DMS 273 treated with DMSO at 0.1 percent for 48 hours (cell line): ENCODE measurements at regions not wholly inside any gene's neighbourhood (a gene's known extent, or its start where the extent isn't known, plus 50 kb on each side); places are given as distances from the start of the nearest gene placed in this dataset.
"Not testable (repeated sequence)": the region's sequence is repeated elsewhere in the genome, so short reads cannot be mapped to it uniquely, and the experiment has no call there.

Experiments used
- DNase-seq: peaks from one replicate; lab custom pipeline; 2025; lab: John Stamatoyannopoulos, UW

DNA sequence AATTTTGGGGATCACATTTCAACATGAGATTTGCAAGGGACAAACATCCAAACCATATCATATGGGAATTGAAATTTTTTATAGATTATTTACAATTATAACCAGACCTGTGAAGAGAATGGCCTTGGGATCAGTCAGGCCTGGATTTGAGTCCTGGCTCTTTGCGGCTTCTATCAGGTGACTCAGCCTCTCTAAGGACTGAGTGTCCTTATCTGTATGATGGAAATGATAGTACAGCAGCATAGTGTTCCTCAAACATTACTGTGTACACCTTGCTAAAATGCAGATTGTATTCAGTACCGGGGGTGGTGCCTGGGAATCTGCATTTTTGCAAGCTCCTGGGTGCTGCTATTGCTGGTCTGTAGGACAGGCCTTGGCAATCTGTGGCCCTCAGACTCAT, 206.7 kb upstream of the PROK2 start:
- no peak for DNase-seq

DNA sequence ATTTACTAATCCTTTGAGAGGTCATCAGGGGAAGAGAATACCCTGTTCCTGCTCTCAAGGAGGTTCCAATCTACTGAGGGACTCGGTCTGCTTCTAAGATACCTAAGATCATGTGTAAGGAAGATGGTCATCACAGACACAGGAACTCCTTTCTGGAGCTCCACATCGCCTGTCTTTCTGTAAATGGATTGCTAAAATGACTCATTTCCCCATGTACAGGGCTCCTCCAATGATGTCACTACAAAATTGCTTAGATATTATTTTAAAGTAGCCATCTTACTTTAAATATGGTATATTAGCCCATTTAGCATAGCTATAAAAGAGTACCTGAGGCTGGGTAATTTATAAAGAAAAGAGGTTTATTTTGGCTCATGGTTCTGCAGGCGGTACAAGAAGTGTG, 206.1 kb upstream of the PROK2 start:
- DNase-seq, result no peak

DNA sequence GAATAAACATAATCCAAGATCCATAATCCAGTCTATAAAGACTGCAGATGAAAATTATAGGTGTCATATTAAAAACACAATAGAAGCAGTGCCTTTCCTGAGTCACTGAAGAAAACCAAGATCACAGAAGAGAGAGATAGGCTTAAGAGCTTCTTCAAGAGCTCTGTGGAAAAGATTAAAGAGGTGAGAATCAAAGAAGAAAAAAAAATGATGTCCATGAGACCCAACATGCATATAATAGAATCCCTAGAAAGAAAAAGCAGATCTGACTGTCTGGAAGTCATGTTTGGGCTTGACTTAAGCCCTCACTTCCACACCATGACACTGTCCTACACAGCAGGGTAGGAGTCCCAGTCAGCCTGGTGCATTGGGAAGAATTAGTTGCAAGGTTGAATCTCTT, 205.6 kb upstream of the PROK2 start:
- no peak for DNase-seq

DNA sequence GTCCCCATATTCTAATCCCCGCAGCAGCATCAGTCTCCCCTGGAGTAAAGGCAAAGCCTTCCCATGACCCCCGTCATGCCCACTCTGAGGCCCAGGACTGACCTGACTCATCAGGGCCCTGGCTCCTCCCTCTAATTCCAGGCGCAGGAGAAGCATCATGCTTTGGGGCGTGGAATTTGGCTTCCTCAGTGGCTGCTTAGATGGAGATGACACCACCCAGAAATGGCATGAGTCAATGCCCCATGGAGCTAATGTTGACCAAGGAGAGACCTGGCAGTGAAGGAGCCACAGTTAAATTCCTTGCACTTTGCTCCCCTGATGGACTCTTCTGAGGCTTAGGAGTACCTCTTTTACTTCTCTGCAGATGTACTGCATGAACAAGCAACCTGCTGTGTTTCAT, 204.2 kb upstream of the PROK2 start:
- DNase-seq, result no peak

DNA sequence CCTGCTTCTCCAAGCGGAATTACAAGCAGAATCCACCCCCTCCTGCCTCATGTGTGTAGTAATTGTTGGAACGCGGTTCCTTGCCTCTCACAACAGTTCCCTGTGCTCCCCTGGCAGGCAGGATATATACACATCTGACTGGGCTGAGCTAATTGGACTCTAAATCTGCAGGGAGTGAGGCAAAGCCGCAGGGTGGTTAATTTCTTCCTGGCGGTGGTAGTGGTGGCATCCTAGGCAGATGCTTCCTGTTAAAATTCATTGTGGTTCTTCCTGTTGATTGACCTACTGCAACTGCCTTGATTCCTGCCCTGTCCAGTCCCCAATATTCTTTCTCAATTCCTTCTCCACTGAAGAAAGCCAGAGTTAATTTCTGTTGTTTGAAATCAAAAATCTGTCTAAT, 202.9 kb upstream of the PROK2 start:
- DNase-seq, result no peak

DNA sequence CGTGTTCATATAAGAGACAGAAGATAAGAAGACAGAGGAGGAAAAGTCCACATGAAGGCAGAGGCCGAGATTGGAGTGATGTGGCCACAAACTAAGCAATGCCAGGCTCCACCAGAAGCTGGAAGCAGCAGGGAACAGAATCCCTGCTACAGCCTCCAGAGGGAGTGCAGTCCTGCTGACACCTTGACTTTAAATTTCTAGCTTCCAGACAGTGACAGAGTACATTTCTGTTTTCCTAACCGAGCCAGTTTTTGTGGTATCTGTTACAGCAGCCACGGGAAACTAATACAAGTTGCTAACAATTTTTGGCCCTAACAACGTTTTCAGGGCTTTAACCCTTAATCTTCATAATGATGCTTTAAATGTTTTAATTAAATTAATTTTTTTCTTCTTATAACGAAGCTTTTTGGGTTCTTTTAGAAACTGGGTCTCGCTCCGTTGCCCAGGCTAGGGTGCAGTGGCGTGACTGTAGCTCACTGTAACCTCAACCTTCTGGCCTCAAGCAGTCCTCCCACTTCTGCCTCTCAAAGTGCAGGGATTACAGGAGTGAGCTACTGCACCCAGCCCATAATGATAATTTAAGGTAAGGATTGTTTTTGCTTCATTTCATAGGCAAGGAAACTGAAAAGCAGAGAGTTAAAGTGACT, 202.3 kb upstream of the PROK2 start:
- no peak for DNase-seq

DNA sequence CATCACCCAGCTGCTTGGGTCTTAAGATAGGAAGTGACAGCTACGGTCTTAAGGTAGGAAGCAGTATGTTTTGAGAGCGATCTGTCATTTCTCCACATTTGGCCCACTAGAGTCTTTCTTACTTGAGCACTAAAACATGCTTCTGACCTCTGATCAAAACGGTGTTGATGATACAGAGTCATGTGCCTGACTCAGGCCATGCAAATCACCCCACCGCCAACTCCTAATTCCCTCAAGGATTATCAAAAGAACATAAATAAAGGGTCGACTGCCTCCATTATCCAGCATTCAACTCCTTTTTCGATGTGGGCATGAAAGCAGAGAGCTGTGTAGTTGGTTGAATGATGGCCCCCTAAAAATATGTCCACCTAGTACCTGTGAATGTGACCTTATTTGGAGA, 201.7 kb upstream of the PROK2 start:
- DNase-seq, result no peak

DNA sequence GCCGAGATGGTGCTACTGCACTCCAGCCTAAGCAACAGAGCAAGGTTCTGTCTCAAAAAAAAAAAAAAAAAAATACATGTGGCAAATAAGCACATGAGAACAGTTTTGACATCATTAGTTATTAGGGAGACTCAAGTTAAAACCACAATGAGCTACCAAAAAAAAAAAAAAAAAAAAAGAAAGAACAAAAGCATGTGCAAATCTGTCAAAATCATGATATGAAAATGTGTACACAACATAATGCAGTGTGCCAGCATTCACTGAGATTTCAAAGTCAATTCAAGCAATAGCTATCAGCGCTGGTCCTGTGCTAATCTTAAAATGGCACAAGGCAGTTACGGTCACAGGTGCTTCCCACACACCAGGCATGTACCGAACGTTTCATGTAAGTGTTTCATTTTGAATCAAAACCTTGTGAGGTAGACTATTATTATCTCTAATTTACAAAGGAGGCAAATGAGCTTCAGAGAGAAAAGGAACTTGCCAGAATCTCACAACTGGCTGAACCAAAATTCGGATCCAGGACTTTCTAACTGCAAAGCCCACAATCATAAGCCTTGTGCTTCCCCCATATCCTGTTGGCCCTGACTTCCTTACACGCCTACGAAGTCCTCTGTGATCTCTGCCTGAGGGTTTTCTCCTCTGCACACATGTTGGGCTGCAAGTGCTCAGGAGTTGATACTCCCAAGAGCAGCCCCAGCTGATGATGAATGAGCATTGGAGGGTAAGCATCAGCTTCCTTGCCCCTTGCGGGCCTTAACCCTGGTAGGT, 200.1 kb upstream of the PROK2 start:
- no peak for DNase-seq

DNA sequence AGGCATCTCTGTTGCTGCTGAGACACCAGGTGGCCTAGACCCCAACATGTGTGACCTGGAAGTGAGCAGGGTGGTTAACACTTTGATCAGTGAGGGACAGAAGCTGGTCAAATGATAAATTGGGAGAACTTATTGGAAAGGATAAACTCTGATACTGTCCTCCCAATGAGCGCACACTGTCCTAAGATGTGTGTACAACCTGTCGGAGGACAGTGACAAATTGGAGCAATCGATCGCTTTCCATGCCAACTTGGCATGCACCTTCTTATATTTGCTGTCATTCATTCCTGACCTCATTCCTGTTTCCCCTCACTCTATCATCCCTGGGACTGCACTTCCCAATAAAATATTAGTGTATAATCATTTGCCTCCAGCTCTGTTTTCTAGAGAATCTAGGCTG, 198.7 kb upstream of the PROK2 start:
- no peak for DNase-seq

DNA sequence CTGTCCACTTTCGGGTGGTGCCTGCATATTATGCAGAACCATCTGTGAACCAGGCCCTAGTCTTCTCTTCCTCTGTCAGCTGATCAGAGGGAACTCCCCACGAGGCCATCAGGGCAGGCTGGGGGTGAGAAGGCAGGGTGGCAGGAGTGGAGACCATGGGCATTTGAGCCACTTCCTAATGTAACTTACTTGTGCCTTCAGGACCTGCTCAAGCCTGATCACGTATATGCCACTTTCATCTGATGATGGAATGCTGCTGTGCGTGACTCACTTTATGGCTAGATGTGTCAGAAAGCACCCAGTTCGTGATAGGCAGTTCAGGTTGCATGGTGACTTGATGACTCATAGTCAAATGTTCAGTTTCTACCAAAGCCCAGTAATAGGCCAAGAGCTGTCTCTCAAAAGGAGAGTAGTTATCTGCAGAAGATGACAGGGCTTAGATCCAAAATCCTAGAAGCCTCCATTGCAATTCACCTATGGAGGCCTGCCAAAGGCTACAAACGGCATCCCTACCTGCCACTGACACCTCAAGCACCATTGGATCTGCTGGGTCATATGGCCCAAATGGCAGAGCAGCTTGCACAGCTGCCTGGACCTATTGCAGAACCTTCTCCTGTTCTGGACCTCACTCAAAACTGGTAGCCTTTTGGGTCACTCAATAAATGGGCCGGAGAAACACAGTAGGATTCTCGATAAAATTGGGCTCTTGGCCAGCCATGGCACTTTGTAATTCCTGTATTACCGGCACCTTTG, 197.7 kb upstream of the PROK2 start:
- not testable (repeated sequence) for DNase-seq

DNA sequence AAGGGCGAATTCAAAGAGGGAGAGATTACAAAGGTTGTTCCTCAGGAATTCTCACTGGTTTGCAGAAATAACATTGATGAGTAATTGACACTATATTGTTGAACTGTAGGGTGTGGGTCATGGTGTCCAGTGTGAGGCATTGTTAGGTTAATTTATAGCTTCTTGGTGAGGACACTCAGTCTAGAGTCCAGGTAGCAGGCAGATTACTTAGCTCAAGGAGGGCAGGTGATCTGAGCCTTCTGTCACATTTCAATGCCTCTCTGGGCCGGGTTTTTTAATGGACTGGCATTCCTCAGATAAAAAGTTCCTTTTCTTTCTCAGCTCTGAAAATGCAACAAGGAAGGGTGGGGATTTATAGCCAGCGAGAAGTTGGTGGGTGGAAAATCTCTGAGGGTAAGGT, 194.2 kb upstream of the PROK2 start:
- no peak for DNase-seq

DNA sequence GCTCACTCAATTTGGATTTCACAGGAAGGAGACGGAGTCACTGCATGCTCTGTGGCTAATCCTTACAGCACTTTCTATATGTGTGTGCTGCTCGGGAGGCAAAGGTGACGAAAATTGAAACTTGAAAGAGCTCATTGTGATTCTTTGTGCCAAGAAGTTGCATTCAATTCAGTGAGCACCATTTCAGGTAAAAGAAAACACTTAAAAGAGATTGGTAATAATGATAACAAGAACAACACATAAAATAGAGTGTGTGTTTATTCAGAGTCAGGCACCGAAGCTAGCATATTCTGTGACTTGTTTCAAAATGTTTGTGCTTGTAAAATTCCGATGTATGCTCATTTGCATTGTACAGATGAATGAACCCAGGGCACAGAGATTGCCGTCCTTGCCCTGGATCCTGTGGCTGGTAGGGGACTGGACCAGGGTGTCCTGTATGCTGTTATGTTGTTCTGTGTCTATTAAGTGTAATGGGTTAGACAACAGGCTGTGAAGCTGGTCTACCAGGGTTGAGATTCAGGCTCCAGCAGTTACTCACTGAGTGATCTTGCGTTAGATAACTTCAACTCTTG, 193.3 kb upstream of the PROK2 start:
- no peak for DNase-seq

DNA sequence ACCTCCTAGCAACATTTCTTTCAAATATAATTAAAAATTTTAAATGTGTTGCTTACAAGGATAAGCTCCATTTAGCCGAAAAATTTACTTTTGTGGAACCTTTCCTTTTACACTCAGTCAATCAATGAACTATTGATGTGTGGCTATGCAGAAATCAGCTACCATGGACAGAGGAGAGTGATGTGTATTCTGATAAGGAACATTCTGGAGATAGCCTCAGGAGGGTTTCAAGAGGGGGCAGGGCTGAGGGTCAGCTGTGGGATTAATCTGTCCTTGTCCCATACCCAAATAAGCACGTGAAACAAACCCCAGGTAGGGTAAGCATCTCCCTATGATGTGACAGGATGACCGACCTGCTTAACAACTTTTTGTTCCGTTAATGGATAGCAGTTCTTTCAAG, 192.6 kb upstream of the PROK2 start:
- no peak for DNase-seq

DNA sequence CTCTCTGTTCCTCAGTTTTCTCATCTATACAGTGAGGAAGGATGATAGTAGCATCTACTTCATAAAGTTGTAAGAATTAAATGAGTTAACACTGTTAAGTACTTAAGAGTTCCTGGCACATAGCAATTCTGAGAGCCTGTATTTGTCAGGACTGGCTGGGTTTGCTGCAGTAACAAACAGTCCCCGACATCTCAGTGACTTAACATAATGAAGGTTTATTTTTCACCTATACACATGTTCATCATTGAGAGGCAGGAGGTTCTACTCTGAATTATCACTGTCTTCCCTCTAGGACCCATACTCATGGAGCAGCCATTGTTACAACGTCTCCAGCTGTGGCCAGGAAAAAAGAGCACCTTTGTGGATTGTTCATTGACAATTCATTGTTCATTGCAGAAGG, 190.6 kb upstream of the PROK2 start:
- DNase-seq, result no peak

DNA sequence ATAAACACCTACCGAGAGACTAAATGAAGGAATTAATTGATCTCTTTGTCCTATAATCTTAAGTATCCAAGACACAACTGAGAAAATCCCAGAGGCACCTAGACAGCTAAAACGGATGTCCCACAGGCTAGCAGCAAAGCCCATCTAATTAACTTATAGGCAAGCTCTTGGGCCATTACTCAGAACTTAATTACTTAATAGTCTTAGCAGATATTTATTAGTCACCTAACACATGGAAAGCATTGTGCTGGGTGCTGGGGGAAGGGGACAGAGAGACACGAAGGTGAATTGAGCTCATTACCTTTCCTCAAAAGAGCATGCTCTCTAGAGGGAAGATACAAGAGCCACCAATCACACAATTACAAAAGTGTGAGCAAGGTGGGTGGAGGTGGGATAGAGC, 189.8 kb upstream of the PROK2 start:
- no peak for DNase-seq

DNA sequence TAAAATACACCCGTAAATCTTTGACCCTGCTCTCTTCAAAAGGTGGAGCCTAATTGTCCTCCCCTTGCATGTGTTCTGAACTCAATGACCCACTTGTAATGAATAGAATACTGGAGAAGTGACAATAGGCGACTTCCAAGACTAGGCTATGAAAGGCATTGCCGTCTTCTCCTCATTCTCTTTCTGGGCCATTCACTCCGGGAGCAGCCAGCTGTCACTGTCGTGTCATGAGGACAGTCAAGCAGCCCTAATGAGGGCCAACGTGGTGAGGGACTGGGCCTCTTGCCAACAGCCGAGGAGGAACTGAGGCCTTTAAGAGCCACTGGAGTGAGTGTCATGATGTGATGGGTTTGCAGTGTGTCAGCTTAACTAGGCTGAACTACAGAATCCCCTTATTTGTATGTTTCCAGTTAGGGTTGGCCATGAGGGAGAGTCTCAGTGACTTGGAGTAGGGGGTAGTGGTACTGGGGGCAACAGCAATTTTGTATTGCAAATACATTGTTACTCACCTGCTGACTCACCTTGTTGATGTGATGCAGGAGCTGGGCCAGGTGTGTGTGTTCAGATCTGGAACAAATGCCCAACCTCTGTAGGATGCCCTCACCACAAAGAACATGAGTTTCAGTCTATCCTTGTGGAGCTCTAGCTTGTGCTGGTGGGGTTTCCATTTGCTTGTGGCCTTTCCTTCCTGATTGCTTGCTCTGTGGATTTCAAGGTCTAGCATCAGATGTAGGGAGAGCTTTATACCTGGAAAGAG, 188.5 kb upstream of the PROK2 start:
- DNase-seq, result no peak

DNA sequence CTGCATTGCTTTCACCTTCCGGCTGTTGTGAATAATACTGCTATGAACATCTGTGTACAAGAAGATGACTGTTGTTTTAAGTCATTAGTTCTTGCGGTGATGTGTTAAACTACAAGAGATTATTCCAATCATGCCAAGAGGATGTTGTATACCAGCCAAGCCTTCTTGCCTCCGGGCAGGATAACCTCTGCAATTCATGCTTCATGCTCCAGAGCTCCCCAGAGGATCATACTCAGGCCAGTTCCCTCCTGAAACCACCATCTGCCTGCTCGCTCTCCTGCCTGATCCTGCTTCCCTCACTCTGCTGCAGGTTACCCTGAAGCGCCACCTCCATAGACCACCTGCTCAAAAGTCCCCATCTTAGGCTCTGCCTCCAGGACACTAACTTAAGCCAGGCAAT, 187.1 kb upstream of the PROK2 start:
- DNase-seq, result no peak

DNA sequence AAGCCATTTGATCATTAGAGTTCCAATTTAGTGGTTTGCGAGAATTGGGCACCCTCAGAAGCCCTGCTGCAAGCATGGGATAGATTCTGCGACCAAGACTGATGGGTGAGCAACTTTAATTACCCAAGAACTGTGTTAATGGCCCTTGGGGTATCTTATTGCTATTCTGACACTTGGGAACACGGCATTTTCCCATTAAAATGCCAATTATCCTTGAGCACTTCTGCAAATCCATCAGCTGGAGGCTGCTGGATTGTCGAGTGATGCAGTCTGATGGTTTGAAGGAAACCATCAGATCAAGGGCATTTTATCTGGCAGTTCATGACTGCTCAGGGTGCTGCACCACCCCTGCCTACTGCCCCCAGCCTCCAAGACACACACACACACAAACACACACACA, 183.6 kb upstream of the PROK2 start:
- DNase-seq, result no peak

DNA sequence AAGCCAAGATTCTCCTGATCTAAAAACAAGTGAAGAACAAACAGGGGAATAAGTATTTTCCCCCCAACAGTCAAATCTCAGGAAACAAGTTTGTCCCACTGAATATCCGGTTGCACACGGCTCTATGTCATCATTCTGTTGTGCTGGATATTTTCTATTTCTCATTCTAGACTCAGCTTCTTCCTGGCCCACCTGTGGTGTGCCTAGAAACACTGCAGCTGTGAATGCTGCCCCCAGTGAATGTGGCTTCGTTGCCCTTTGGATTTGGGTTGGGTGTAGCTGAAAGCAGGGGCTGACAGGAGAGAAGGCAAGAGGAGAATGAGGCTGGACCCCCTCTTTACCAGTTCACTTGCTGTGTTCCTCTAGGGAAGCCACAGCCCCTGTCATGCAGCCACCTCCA, 181.2 kb upstream of the PROK2 start:
- no peak for DNase-seq

DNA sequence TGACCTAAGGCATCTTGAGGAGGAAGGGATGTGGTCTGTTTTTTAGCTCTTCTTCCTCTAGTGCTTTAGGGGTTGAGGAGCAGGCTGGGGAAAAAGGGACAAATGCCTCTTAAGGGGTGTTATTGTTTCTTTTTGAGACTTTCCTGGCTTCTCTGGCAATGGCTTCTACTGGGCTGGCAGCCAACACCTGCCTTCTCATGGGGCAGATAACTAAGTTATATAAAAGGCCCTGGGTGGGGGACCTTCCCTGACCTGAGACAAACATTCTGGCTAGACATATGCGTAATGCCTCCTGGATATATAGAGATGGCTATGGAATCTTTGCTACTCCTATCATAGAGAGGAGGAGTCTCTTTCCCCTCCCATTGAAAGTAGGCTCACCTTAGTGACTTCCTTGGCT, 179.2 kb upstream of the PROK2 start:
- no peak for DNase-seq

DNA sequence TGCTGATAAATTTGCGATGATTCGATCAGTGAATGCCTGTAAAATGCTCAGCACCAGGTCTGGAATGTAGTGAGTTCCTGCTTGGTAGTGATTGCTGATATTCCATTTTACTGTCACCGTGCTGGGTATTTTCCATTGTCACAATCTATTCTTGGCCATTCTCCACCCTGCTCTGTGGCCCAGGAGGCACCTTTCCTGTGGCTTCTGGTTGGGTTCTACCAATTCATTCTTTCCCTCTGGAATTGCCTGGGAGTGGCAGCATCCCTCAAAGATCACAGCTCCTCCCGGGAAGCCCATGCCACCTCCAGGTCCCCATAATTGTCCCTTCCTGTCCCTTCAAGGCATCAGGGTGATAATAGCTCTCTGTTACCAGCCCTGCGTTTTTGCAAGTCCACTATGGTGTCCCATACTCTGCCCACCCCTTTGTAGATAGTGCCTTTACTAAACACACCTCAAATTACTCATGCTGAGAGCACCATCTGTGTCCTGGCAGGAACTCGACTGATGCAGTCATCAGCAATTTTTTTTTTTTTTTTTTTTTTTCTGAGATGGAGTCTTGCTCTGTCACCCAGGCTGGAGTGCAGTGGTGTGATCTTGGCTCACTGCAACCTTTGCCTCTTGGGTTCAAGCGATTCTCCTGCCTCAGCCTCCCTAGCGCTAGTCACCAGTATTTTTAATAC, 177.8 kb upstream of the PROK2 start:
- DNase-seq, result peak; percentile 49

DNA sequence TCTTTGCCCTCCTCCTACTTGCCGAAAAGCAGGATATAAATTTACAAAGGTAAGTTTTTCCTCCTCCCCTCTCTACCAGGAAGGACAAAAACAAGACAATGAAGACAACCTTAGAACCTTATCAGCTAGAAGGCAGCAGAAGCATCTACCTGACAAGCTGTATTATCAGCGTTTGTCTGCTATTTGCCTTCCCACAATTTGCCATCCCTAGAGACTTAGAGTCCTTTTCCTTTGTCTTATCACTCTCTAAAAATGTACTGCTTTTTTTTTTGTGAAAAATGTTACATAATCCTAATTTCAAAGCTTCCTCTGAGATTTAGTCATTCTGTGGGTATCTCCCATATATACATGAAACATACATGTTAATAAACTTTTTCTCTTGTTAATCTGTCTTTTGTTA, 176.9 kb upstream of the PROK2 start:
- DNase-seq, result no peak
